Peyer's patch (tissue), 4 donors: ENCODE measurements at regions not wholly inside any gene's neighbourhood (a gene's known extent, or its start where the extent isn't known, plus 50 kb on each side); places are given as distances from the start of the nearest gene placed in this dataset.

Experiments
- POLR2A ChIP-seq, 2 donors: fragments of 450-650 bp; IDR thresholded peaks; one replicate each; pipeline ENCODE4 v1.5.1; 2017; ENCODE audit warnings: antibody characterized with exemption in 2 of 2, mild to moderate bottlenecking in 2 of 2, moderate library complexity in 2 of 2
- TF ChIP-seq, protein P1 (sequence below), 6 experiments: fragments of 450-650 bp in 4 of 6; fragments of 200-600 bp in 2 of 6; sonication (generic) in 1 of 6; IDR thresholded peaks; one replicate each; pipeline ENCODE4 v1.5.1; 2017 to 2019; ENCODE audit warnings: antibody characterized with exemption in 6 of 6, mild to moderate bottlenecking in 3 of 6, moderate library complexity in 1 of 6

DNA sequence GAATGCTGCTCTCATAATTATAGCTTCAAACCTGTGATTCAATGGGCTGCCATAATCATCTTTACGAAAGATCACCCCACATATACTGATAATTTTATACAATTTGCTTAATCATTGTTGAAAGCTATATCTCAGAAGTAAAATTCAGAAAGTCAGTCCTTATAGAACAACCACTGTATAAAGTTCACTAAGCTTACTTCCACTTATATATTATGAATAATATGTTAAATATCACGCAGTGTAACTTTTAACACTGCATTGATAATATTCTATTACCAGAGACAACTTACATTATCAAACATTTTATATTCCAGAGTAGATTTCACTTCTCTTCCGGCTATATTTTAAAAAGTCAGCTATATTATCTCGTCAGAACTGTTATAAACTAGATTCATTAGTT lies 550.1 kb upstream of the PCDH20 start:
- TF ChIP-seq, protein P1, sequence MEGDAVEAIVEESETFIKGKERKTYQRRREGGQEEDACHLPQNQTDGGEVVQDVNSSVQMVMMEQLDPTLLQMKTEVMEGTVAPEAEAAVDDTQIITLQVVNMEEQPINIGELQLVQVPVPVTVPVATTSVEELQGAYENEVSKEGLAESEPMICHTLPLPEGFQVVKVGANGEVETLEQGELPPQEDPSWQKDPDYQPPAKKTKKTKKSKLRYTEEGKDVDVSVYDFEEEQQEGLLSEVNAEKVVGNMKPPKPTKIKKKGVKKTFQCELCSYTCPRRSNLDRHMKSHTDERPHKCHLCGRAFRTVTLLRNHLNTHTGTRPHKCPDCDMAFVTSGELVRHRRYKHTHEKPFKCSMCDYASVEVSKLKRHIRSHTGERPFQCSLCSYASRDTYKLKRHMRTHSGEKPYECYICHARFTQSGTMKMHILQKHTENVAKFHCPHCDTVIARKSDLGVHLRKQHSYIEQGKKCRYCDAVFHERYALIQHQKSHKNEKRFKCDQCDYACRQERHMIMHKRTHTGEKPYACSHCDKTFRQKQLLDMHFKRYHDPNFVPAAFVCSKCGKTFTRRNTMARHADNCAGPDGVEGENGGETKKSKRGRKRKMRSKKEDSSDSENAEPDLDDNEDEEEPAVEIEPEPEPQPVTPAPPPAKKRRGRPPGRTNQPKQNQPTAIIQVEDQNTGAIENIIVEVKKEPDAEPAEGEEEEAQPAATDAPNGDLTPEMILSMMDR (IDR thresholded peaks at IDR 0.05): no peak
- TF ChIP-seq POLR2A (IDR thresholded peaks at IDR 0.05): no peak
